ENCODE measurements at regions not wholly inside any gene's neighbourhood (a gene's known extent, or its start where the extent isn't known, plus 50 kb on each side); places are given as distances from the start of the nearest gene placed in this dataset.

DNA sequence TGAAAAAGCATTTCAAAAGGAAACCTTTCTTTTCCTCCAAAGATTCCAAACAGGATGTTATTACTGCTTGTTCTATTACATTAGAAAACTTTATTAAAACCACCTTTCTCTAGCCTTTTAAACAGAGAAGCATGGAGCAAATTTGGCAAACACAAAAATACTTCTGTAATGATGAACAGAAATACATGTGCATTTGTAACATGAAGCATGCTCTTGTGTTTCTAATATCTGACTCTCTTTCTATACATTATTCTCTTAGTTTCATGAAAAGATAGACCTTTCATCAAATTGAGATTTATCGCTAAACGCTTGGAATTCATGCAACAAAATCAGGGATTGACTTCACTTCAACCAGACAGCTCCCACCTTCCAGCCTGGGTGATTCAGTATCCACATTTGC is 152.8 kb upstream of the IRS2 start:
- Histone ChIP-seq H3K18ac (ENCODE audit: insufficient read length, low read depth, low read length) (no peak overlapping the region), H3K79me2 (ENCODE audit: insufficient read depth, low read length) (no peaks in the 10 kb centered on the region), H3K27ac (ENCODE audit: insufficient read length, low read depth, low read length) (no peak overlapping the region), H3K9me3 (ENCODE audit: control insufficient read depth, low read depth, low read length) (no peaks in the 10 kb centered on the region), H2BK120ac (ENCODE audit: low read depth, low read length, poor library complexity, severe bottlenecking) (no peak overlapping the region), H3K56ac (ENCODE audit: insufficient read length, low read depth, low read length) (no peak overlapping the region), H4K91ac (ENCODE audit: insufficient read length, low read depth, low read length) (no peak overlapping the region), H2BK15ac (ENCODE audit: low read depth, low read length) (no peak overlapping the region), H3T11ph (ENCODE audit: low read length) (no peak overlapping the region), H2BK5ac (ENCODE audit: insufficient read length, low read length) (no peak overlapping the region), H3K14ac (ENCODE audit: insufficient read depth, low read length) (no peak overlapping the region), H2AFZ (ENCODE audit: low read length) (no peak overlapping the region), H3K4ac (ENCODE audit: low read depth, low read length) (no peak overlapping the region), H4K5ac (ENCODE audit: insufficient read length, low read depth, low read length) (no peak overlapping the region), H4K8ac (replicated peaks; ENCODE audit: insufficient read length, low read depth, low read length) (no peak overlapping the region), H3K79me1 (ENCODE audit: insufficient read depth, low read depth, low read length, poor library complexity, severe bottlenecking) (no peaks in the 10 kb centered on the region), H3K27me3 (ENCODE audit: insufficient read depth, low read length) (no peaks in the 10 kb centered on the region), H3K23ac (ENCODE audit: insufficient read length, low read depth, low read length) (no peak overlapping the region), H3K4me1 (ENCODE audit: insufficient read depth, low read length) (no peaks in the 10 kb centered on the region), H2AK5ac (ENCODE audit: insufficient read length, low read length) (no peak overlapping the region), H3K4me2 (ENCODE audit: insufficient read depth, insufficient read length, low read length) (no peak overlapping the region), H3K9ac (ENCODE audit: extremely low read depth, insufficient read length, low read length) (no peak overlapping the region), H4K20me1 (ENCODE audit: control insufficient read depth, insufficient read depth, insufficient read length) (no peaks in the 10 kb centered on the region), H2BK12ac (ENCODE audit: insufficient read length, low read depth, low read length) (no peak overlapping the region), H3K23me2 (ENCODE audit: insufficient read length, low read depth, low read length, poor library complexity, severe bottlenecking) (no peaks in the 10 kb centered on the region), H2BK20ac (ENCODE audit: low read depth, low read length, poor library complexity, severe bottlenecking) (no peak overlapping the region)
- WGBS (ENCODE audit: extremely low coverage, insufficient read length, low lambda C conversion rate) = no CpG with 5 or more reads among the region's 2 CpGs
- H3K27me3 Mint-ChIP-seq (ENCODE audit: low read depth) = no peaks in the 10 kb centered on the region; the same call in 1 of the 2 replicates
- no peak for DNase-seq
- H3K27ac Mint-ChIP-seq = no peak overlapping the region
- H3K36me3 Mint-ChIP-seq (ENCODE audit: insufficient read depth in 1 of 3, low read depth in 3 of 3) = no peaks in the 10 kb centered on the region; a peak in 1 of 7 replicates
- H3K4me1 Mint-ChIP-seq = no peaks in the 10 kb centered on the region
- no peak for TF ChIP-seq CTCF (conservative IDR thresholded peaks at IDR 0.05)
- H3K9me3 Mint-ChIP-seq = peaks cover 2 to 3% of the 10 kb centered on the region in 2 experiments; a peak in 2 of 5 replicates
- H3K4me3 Mint-ChIP-seq = no peak overlapping the region
